ENCODE measurements at regions not wholly inside any gene's neighbourhood (a gene's known extent, or its start where the extent isn't known, plus 50 kb on each side); places are given as distances from the start of the nearest gene placed in this dataset.

DNA sequence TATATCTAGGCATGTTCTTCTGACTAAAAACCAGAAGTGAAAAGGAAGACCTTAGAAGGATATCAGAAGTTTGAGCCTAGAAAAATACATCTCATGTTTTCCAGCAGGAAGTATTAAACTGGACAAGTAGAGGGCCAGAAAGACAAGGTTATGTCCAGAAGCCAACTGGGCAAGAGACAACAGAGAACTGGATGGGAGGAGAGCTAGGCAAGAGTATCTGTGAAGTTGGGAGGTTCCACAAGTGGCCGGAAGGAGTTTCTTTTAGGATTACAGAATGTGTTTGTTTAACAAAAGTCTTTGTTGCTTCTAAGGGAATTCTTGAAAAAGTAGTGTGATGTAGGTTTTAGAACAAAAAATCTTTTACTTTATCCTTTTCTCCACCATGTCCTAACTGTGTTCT, 86.4 kb downstream of the CYP26A1 start:
- H3K27me3 Mint-ChIP-seq: peaks cover 17% of the 10 kb centered on the region
- H3K36me3 Mint-ChIP-seq (ENCODE audit: low read depth): no peaks in the 10 kb centered on the region
- H3K4me1 Mint-ChIP-seq: no peaks in the 10 kb centered on the region
- H3K4me3 Mint-ChIP-seq: no peak overlapping the region
- ChIA-PET POLR2A (no interaction called here), CTCF (no interaction called here)
- peaks cover 8% of the 10 kb centered on the region for H3K9me3 Mint-ChIP-seq
- no peak for DNase-seq
- no peak overlapping the region for H3K27ac Mint-ChIP-seq

DNA sequence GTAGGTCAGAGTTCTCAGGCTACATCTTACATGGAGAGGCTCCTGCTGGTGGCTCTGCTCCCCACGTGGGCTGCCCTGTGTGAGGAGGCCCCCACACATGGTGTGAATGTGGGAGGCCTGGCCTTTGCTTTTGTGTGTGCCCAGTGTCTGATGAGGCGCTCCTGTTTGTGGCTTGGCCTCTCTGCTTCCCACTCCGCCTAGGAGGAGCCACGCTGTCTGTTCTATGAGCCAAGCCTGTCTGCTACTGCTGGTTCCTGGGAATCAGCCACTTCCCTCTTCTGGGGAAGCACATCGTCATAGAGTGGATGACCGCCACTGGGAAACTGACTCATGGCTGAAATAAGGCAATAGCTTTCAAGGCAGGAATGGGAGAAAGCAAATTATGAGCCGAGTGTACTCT, 87.1 kb downstream of the CYP26A1 start:
- Mint-ChIP-seq H3K27me3 (peaks cover 12% of the 10 kb centered on the region), H3K4me1 (no peaks in the 10 kb centered on the region), H3K4me3 (no peak overlapping the region), H3K27ac (no peak overlapping the region), H3K9me3 (peaks cover 8% of the 10 kb centered on the region), H3K36me3 (ENCODE audit: low read depth) (no peaks in the 10 kb centered on the region)
- no peak for DNase-seq
- CTCF ChIA-PET: no interaction called here
- POLR2A ChIA-PET: no interaction called here

DNA sequence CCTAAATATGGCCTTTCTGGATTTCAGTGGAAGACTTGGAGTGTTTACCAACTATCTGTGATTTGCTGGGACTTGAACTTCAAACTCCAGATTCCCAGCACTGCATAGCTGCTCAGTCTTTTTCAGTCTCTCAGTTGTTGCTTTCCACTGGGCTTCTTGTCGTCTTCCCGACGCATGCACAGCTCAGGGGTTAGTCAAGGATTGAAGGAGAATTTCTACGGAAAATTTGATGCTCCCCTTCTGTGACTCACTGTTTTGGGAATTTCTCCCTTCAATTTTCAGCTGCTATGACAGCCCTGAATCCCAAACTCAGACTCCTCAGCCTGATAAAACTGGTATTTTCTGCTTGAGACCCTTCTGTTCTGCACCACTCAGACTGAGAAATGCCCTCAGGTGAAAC, 91.7 kb downstream of the CYP26A1 start:
- no peak overlapping the region for H3K4me3 Mint-ChIP-seq
- ChIA-PET POLR2A (no interaction called here), CTCF (no interaction called here)
- H3K36me3 Mint-ChIP-seq (ENCODE audit: low read depth): no peaks in the 10 kb centered on the region
- no peak for DNase-seq
- no peaks in the 10 kb centered on the region for H3K4me1 Mint-ChIP-seq
- H3K27ac Mint-ChIP-seq: no peak overlapping the region
- H3K27me3 Mint-ChIP-seq: peaks cover 9% of the 10 kb centered on the region
- H3K9me3 Mint-ChIP-seq: peaks cover 6% of the 10 kb centered on the region

DNA sequence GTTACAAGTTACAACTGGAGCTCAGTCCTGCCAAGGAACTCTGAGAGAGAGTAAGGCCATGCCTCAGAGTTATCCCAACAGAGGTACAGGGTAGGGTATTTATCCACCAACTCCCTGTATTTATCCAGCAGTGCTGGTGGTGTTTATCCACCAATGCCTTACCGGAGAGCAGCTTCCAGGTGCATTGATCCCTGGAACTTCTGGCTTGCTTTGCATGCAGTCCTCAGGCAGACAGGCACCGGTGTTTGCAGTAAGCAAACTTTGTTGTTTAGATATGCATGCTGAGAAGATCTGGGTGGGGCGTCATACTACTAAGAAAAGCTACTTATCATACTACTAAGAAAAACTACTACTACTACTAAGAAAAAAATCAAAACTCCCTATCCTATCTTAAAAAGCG, 92.4 kb downstream of the CYP26A1 start:
- ChIA-PET POLR2A (no interaction called here), CTCF (no interaction called here)
- no peak overlapping the region for H3K4me3 Mint-ChIP-seq
- H3K36me3 Mint-ChIP-seq (ENCODE audit: low read depth): no peaks in the 10 kb centered on the region
- H3K4me1 Mint-ChIP-seq: no peaks in the 10 kb centered on the region
- H3K27me3 Mint-ChIP-seq: peaks cover 8% of the 10 kb centered on the region
- peaks cover 7% of the 10 kb centered on the region for H3K9me3 Mint-ChIP-seq
- no peak overlapping the region for H3K27ac Mint-ChIP-seq
- no peak for DNase-seq

DNA sequence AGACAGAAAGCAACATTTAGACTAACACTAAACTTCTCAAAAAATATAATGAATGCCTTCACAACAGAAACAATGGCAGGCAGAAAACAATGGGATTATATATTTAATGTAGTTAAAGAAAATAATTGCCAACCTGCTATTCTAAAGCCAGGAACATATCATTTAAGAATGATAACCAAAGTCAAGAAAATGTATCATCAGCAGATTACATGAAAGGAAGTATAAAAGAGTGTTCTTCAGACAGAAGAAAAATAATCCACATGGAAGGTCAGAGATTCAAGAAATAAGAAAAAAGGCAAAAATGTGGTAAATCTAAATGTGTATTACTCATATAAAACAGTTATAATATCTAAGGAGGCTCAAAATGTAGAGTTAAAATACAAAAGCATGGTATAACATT, 98.1 kb downstream of the CYP26A1 start:
- CTCF ChIA-PET: no interaction called here
- Mint-ChIP-seq H3K4me1 (no peaks in the 10 kb centered on the region), H3K4me3 (no peak overlapping the region), H3K36me3 (ENCODE audit: low read depth) (no peaks in the 10 kb centered on the region), H3K27me3 (peaks cover 3% of the 10 kb centered on the region), H3K27ac (no peak overlapping the region), H3K9me3 (peaks cover 7% of the 10 kb centered on the region)
- DNase-seq: no peak
- POLR2A ChIA-PET: no interaction called here

DNA sequence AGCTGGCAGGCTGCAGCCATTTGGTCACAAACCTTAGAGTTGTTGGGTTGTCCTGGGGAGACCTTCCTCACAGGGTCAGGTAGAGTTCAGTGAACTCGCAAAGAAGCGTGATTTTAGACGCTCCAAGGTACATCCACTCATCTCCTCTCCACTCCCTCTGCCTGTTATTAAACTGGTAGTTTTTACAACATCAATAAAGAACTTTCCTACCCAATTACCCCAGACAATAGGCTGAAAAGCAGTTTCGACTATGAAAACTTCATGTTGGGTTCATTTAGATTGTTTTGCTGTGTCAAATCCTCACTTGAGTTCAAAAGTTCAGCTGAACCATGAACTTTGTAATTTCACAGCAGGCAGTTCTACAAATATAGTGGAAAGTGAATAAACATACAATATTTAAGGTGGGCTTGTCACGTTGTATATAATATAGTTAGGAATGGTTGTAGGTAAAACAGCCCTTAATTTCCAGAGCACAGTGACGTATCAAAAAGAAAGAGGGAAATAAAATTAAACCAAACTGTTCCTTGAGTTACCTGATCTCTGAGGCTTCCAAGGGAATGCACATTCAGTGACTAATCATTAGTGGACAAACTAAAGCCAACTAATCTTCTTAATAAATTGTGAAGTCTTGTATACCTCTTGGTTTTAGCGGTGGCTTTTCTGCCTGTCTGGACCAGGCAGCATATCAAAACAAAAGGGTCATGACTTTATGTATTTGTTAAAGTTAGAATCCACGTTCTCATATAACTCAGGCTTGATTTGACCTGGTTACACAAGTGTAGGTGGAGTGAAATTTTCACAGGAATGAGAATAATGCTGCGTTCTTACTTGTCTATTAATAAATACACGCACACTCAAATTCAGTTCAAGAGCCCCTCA, 100.5 kb downstream of the CYP26A1 start:
- ChIA-PET POLR2A (no interaction called here), CTCF (no interaction called here)
- peaks cover 3% of the 10 kb centered on the region for H3K27me3 Mint-ChIP-seq

DNA sequence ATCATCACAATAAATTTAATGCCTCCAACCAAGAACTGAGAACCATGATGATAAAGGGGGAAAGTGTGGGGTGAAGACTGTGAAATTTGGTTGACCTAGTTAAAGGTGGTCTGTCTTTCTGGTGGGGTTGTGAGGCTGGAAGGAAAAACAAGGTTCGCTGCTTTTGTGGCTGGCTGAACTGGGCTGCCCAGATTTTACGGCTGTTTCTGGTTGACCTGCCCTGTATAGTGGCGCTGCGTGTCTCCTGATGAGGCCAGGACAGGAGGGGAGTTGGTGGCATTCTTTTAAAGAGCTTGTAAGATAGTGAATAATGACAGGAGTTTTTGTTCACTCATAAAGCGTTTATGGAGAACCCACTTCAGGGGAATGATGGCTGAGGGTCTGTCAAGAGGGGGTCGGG, 101.8 kb downstream of the CYP26A1 start:
- peaks cover 3% of the 10 kb centered on the region for H3K27me3 Mint-ChIP-seq
- CTCF ChIA-PET: no interaction called here
- no peak overlapping the region for H3K4me3 Mint-ChIP-seq
- DNase-seq: no peak
- H3K4me1 Mint-ChIP-seq: no peaks in the 10 kb centered on the region
- peaks cover under 1% of the 10 kb centered on the region for H3K9me3 Mint-ChIP-seq
- H3K36me3 Mint-ChIP-seq (ENCODE audit: low read depth): no peaks in the 10 kb centered on the region
- H3K27ac Mint-ChIP-seq: no peak overlapping the region
- POLR2A ChIA-PET: no interaction called here

More for the DNA sequence above, 100.5 kb downstream of the CYP26A1 start:
- no peak for DNase-seq
- H3K27ac Mint-ChIP-seq: no peak overlapping the region
- H3K9me3 Mint-ChIP-seq: peaks cover 7% of the 10 kb centered on the region
- H3K4me3 Mint-ChIP-seq: no peak overlapping the region
- H3K36me3 Mint-ChIP-seq (ENCODE audit: low read depth): no peaks in the 10 kb centered on the region
- H3K4me1 Mint-ChIP-seq: no peaks in the 10 kb centered on the region

DNA sequence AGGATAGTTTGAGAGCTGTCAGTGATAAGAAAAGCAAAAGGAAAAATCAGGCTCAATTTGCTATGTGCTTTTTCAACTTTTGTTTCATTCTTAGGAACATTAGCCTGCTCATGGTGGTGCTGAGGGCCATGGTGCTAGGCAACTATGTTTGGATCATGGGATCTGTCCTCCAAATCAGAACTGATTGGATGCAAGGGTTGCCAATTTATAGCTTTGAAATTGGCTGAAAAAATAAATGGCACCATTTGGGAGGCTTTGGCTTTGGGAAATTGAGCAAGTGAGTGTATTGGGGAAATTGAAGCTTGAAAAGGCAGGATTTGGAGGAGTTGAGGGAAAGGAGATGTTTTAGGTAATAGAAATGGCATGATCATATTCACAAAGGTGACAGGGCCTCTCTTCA, 103.8 kb downstream of the CYP26A1 start:
- no peak for DNase-seq
- Mint-ChIP-seq H3K27ac (no peak overlapping the region), H3K27me3 (peaks cover 5% of the 10 kb centered on the region), H3K4me1 (no peaks in the 10 kb centered on the region), H3K9me3 (no peaks in the 10 kb centered on the region), H3K36me3 (ENCODE audit: low read depth) (no peaks in the 10 kb centered on the region), H3K4me3 (no peak overlapping the region)
- ChIA-PET POLR2A (no interaction called here), CTCF (no interaction called here)

DNA sequence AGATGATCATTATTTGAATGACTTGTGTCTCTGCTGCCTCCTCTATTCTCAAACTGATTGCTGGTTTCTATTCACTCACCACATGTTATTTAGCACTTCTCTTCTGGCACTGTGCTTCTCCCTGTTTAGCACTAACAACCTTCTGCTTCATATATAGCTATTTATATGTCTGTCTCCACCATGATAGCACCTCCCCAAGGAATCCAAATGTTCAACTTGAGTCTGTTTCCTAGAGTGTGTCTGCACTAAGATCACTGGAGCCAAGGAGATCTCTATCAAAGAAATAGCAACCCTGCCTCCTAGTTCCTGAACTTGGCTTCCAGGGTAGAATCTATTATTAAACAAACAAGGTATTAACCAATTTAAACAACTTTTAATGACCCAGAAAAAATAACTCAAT, 104.5 kb downstream of the CYP26A1 start:
- Mint-ChIP-seq H3K4me1 (no peaks in the 10 kb centered on the region), H3K27me3 (peaks cover 5% of the 10 kb centered on the region), H3K36me3 (ENCODE audit: low read depth) (no peaks in the 10 kb centered on the region), H3K9me3 (no peaks in the 10 kb centered on the region), H3K4me3 (no peak overlapping the region), H3K27ac (no peak overlapping the region)
- POLR2A ChIA-PET: no interaction called here
- DNase-seq: no peak
- CTCF ChIA-PET: interaction anchor here (0.7 kb wide), 1 partner anchor 89 kb away, joined by 3 read pairs; no protein-coding TSS in a partner anchor

DNA sequence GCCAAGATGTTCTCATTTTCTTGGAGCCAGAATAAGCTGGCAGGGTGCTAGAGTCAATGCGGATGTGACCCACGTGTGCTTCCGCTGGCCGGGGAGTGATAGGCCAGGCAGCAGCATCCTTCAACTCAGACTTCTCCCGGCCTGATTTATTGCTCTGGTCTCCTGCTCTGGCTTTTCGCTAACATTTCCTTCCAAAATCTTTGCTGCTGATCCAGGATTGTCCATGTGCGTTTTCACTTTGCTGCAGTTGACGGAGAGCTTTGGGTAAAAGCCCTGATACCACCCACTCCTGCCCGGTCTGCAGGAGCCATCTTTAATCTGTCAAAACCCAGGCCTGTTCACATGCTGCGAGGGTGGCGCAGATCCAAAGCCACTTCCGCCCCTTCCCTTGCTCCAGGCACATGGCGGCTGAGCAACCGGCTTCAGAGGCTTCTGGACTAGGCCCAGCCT, 106.8 kb downstream of the CYP26A1 start:
- Mint-ChIP-seq H3K4me1 (no peaks in the 10 kb centered on the region), H3K36me3 (ENCODE audit: low read depth) (no peaks in the 10 kb centered on the region), H3K27ac (no peak overlapping the region), H3K4me3 (no peak overlapping the region), H3K27me3 (peaks cover 10% of the 10 kb centered on the region), H3K9me3 (no peaks in the 10 kb centered on the region)
- CTCF ChIA-PET: no interaction called here
- DNase-seq: no peak
- POLR2A ChIA-PET: no interaction called here

DNA sequence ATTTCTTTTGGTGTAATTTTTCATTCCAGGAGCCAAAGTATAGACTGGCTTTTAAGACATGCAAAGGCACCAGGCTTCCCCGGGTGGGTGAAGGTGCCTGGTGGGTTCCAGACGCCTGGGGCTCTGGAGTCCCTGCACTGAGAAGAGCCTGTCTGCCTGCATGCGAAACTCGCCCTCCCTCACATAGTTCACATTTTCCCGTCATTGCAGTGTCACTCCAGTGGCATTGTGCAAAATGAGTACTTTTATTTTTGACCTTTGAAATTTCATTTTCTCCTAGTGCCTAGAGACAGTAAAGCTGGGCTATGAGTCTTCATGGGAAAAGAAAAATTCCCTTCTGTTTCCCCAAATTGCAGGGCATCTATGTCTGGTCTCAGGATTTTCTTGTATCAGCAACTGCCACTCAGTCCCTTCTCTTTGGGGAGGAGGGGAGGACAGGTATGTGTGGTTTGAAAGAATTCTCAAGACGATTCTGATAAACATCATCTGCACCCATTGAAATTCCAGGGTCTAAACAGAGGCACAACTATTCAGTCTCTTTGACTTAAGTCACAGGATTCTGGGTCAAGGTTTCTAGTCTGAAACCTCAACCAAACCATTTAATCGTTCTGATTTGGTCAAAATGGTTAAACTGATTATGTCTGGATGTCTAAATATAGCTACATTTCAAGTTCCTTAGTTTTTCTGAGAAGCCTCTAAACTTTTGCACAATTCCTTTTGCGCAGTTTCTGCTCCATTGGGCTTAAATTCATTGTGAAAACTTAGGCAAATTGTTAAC, 107.8 kb downstream of the CYP26A1 start:
- H3K27ac Mint-ChIP-seq: no peak overlapping the region
- no peak for DNase-seq
- no peak overlapping the region for H3K4me3 Mint-ChIP-seq
- ChIA-PET POLR2A (no interaction called here), CTCF (no interaction called here)
- H3K9me3 Mint-ChIP-seq: no peaks in the 10 kb centered on the region
- no peaks in the 10 kb centered on the region for H3K4me1 Mint-ChIP-seq
- no peaks in the 10 kb centered on the region for H3K36me3 Mint-ChIP-seq (ENCODE audit: low read depth)
- peaks cover 10% of the 10 kb centered on the region for H3K27me3 Mint-ChIP-seq

DNA sequence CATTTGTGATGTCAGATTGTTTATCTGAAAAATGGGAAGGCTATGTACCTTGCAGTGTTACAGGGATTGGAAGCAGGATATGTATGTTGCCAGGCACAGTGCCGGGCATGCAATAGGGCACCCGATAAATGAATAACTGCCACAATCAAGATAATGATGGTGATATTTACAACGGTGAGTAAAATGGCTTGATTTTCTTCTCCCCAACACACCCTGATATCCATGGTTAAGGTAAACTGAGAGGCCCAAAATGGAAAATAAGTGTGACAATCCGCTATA, 108.3 kb downstream of the CYP26A1 start:
- H3K4me1 Mint-ChIP-seq: no peaks in the 10 kb centered on the region
- no peaks in the 10 kb centered on the region for H3K9me3 Mint-ChIP-seq
- H3K4me3 Mint-ChIP-seq: no peak overlapping the region
- H3K27me3 Mint-ChIP-seq: peaks cover 10% of the 10 kb centered on the region
- DNase-seq: no peak
- ChIA-PET CTCF (no interaction called here), POLR2A (no interaction called here)
- H3K27ac Mint-ChIP-seq: no peak overlapping the region
- no peaks in the 10 kb centered on the region for H3K36me3 Mint-ChIP-seq (ENCODE audit: low read depth)

DNA sequence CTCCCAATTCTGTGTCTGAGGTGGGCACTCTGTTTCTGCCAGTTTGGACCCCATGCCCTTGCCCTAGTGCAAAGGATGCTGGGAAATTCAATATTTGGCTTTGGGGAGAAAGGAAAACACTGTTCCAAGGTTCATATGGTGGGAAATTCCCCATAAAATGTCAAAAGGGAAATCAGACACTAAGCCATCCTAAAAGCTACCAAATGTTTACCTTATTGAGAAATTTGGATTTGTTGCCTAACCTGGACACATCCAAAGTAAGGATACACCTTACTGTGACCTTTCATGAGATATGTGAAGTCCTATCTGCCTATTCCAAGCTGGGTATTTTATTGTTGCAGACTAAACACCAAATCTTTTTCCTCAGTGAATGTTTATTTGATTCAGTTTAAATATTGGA, 109.1 kb downstream of the CYP26A1 start:
- Mint-ChIP-seq H3K27ac (no peak overlapping the region), H3K27me3 (peaks cover 13% of the 10 kb centered on the region), H3K9me3 (no peaks in the 10 kb centered on the region), H3K4me3 (no peak overlapping the region), H3K36me3 (ENCODE audit: low read depth) (no peaks in the 10 kb centered on the region), H3K4me1 (no peaks in the 10 kb centered on the region)
- ChIA-PET CTCF (no interaction called here), POLR2A (no interaction called here)
- no peak for DNase-seq

DNA sequence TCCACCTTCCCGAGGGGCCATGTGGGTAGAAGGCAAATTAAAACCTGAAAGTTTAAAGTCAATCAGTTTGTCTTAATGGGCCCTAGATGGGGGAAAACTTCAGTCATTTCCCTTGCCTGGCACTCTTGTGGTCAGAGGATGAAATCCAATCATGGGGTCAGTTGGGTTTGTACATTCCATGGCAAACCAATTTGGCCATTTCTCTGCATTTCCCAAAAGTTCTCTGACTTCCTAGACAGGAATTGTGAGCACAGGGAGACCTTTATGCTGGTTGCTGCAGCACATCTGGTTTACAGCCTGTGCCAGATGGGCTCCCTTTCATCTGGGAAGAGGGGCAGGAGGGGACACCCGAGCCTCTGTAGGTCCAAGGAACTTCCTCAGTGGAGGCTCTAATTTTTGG, 113.0 kb downstream of the CYP26A1 start:
- no peak overlapping the region for H3K4me3 Mint-ChIP-seq
- no peaks in the 10 kb centered on the region for H3K36me3 Mint-ChIP-seq (ENCODE audit: low read depth)
- ChIA-PET CTCF (no interaction called here), POLR2A (no interaction called here)
- no peak overlapping the region for H3K27ac Mint-ChIP-seq
- H3K27me3 Mint-ChIP-seq: peaks cover 16% of the 10 kb centered on the region
- H3K9me3 Mint-ChIP-seq: no peaks in the 10 kb centered on the region
- DNase-seq: no peak
- H3K4me1 Mint-ChIP-seq: no peaks in the 10 kb centered on the region
